ENCODE measurements at regions not wholly inside any gene's neighbourhood (a gene's known extent, or its start where the extent isn't known, plus 50 kb on each side); places are given as distances from the start of the nearest gene placed in this dataset.

GRCh38 chr21:19941626-19942025 is 1056.6 kb upstream of the NCAM2 start:
- Histone ChIP-seq H3K36me3 (no peaks in the 10 kb centered on the region), H3K27me3 (no peaks in the 10 kb centered on the region), H3K4me1 (no peaks in the 10 kb centered on the region), H3K27ac (no peak overlapping the region), H3K4me3 (no peak overlapping the region), H3K9me3 (peaks cover 0 to 5% (median 0%) of the 10 kb centered on the region in 11 donors)
- DNase-seq, result no peak
- intact Hi-C loops (cut with DNase I), result loop anchor here in 1 of 10 donors (2.0 kb wide), 1 partner anchor 47 kb away; no protein-coding TSS in a partner anchor
- TF ChIP-seq, protein P1, sequence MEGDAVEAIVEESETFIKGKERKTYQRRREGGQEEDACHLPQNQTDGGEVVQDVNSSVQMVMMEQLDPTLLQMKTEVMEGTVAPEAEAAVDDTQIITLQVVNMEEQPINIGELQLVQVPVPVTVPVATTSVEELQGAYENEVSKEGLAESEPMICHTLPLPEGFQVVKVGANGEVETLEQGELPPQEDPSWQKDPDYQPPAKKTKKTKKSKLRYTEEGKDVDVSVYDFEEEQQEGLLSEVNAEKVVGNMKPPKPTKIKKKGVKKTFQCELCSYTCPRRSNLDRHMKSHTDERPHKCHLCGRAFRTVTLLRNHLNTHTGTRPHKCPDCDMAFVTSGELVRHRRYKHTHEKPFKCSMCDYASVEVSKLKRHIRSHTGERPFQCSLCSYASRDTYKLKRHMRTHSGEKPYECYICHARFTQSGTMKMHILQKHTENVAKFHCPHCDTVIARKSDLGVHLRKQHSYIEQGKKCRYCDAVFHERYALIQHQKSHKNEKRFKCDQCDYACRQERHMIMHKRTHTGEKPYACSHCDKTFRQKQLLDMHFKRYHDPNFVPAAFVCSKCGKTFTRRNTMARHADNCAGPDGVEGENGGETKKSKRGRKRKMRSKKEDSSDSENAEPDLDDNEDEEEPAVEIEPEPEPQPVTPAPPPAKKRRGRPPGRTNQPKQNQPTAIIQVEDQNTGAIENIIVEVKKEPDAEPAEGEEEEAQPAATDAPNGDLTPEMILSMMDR (IDR thresholded peaks at IDR 0.05), result no peak
- no peak for ATAC-seq

DNA sequence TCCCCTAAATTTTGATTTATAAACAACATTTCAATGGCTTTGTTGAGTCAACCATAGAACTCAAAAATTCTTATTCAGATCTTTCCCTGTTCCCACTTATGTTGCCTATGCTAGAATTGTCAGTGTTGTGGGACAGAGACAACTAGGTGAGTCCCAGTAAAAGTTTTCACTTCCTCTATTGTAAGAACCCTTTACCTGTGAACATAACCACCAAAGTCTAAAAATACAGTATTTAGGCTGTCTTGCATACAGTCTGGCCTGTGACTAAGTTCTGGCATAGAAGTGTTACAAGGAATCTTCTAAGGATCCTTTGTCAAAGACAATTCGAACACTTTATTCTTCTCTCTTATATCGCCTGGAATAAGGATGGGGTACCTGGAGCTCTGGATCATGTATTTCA is 1047.9 kb upstream of the NCAM2 start:
- no peak overlapping the region for H3K4me3 ChIP-seq
- TF ChIP-seq, protein P1 (IDR thresholded peaks at IDR 0.05), result no peak
- 86 to 96% methylated on average over 2 of the region's 2 CpGs for WGBS, 2 donors

GRCh38 chr21:19969156-19969555 is 1029.1 kb upstream of the NCAM2 start:
- intact Hi-C loops (cut with DNase I), result no loop called here

More for the DNA sequence above, 1047.9 kb upstream of the NCAM2 start:
- no peaks in the 10 kb centered on the region for H3K36me3 ChIP-seq
- no peak overlapping the region for H3K27ac ChIP-seq
- H3K27me3 ChIP-seq, result no peaks in the 10 kb centered on the region
- no peaks in the 10 kb centered on the region for H3K4me1 ChIP-seq
- H3K9me3 ChIP-seq, result peaks cover 0 to 7% (median 0%) of the 10 kb centered on the region in 11 donors
- DNase-seq, result no peak
- ATAC-seq, result no peak
- intact Hi-C loops (cut with DNase I), result no loop called here

GRCh38 chr21:19981938-19982337 is 1016.3 kb upstream of the NCAM2 start:
- 74 to 83% methylated on average over 4 of the region's 4 CpGs for WGBS, 2 donors
- H3K9me3 ChIP-seq, result no peaks in the 10 kb centered on the region
- ATAC-seq (no peak), DNase-seq (no peak)
- no peak overlapping the region for H3K27ac ChIP-seq
- TF ChIP-seq, protein P1 (IDR thresholded peaks at IDR 0.05), result no peak
- no peaks in the 10 kb centered on the region for H3K36me3 ChIP-seq
- no peak overlapping the region for H3K4me3 ChIP-seq
- H3K4me1 ChIP-seq, result no peaks in the 10 kb centered on the region
- H3K27me3 ChIP-seq, result no peaks in the 10 kb centered on the region
- intact Hi-C loops (cut with DNase I), result no loop called here

More at GRCh38 chr21:19969156-19969555, 1029.1 kb upstream of the NCAM2 start:
- Histone ChIP-seq H3K36me3 (no peaks in the 10 kb centered on the region), H3K4me1 (no peaks in the 10 kb centered on the region), H3K27me3 (no peaks in the 10 kb centered on the region), H3K9me3 (peaks cover 0 to 27% (median 9%) of the 10 kb centered on the region in 11 donors), H3K27ac (no peak overlapping the region), H3K4me3 (no peak overlapping the region)
- ATAC-seq, result no peak
- TF ChIP-seq, protein P1 (IDR thresholded peaks at IDR 0.05), result no peak
- DNase-seq, result no peak
